Bronchial epithelial cell (primary cell): ENCODE measurements at regions not wholly inside any gene's neighbourhood (a gene's known extent, or its start where the extent isn't known, plus 50 kb on each side); places are given as distances from the start of the nearest gene placed in this dataset.

Source experiments
- DNase-seq: peaks from one replicate; pipeline ENCODE4 v3.0.0-alpha.2; 2010; ENCODE audit warnings: low read depth
- FAIRE-seq: peaks from 2 replicates; lab custom pipeline; 2011; peaks lifted over from hg19 to GRCh38; lab: Jason Lieb, UNC
- H3K27me3 ChIP-seq: 2 replicates; pipeline ENCODE4 v1.5.1; 2011; ENCODE audit warnings: low read length; ENCODE audit not compliant: control insufficient read depth, insufficient read depth
- H3K36me3 ChIP-seq: 2 replicates; pipeline ENCODE4 v1.5.1; 2011; ENCODE audit warnings: low read length; ENCODE audit not compliant: control insufficient read depth, insufficient read depth
- H3K4me3 ChIP-seq: 2 replicates; pipeline ENCODE4 v1.5.1; 2011; ENCODE audit warnings: mild to moderate bottlenecking, low read depth, low read length, control low read depth
- CTCF ChIP-seq: IDR thresholded peaks from 2 replicates; pipeline ENCODE4 v1.5.1; 2011; ENCODE audit warnings: mild to moderate bottlenecking, moderate library complexity, low read length, control low read depth, inconsistent platforms; ENCODE audit not compliant: insufficient read depth, severe bottlenecking

GRCh38 chr12:41919526-41920261, 225.0 kb downstream of the GXYLT1 start:
- DNase-seq (no peak), FAIRE-seq (no peak)
- no peaks in the 10 kb centered on the region for H3K36me3 ChIP-seq
- no peak for TF ChIP-seq CTCF
- H3K4me3 ChIP-seq = no peak overlapping the region
- H3K27me3 ChIP-seq = no peaks in the 10 kb centered on the region

- no peaks in the 10 kb centered on the region for H3K36me3 ChIP-seq
- no peak for TF ChIP-seq CTCF
- DNase-seq = no peak
- no peaks in the 10 kb centered on the region for H3K27me3 ChIP-seq
- no peak overlapping the region for H3K4me3 ChIP-seq
- FAIRE-seq = no peak
Observed at GRCh38 chr12:41919048-41919447, 225.6 kb downstream of the GXYLT1 start.

GRCh38 chr12:41917938-41918341, 226.7 kb downstream of the GXYLT1 start:
- no peak for TF ChIP-seq CTCF
- Histone ChIP-seq H3K4me3 (no peak overlapping the region), H3K27me3 (no peaks in the 10 kb centered on the region), H3K36me3 (no peaks in the 10 kb centered on the region)
- FAIRE-seq = no peak
- DNase-seq = peak; percentile 2

- Histone ChIP-seq H3K27me3 (no peaks in the 10 kb centered on the region), H3K36me3 (no peaks in the 10 kb centered on the region), H3K4me3 (no peak overlapping the region)
- FAIRE-seq (no peak), DNase-seq (no peak)
- TF ChIP-seq CTCF = no peak
Observed at GRCh38 chr12:41917181-41917580, 227.5 kb downstream of the GXYLT1 start.

- no peaks in the 10 kb centered on the region for H3K27me3 ChIP-seq
- no peaks in the 10 kb centered on the region for H3K36me3 ChIP-seq
- no peak for TF ChIP-seq CTCF
- DNase-seq (peak; percentile 5), FAIRE-seq (no peak)
- no peak overlapping the region for H3K4me3 ChIP-seq
Observed at GRCh38 chr12:41910578-41911320, 233.9 kb downstream of the GXYLT1 start.
